GM19438 (cell line): ENCODE measurements at regions not wholly inside any gene's neighbourhood (a gene's known extent, or its start where the extent isn't known, plus 50 kb on each side); places are given as distances from the start of the nearest gene placed in this dataset.

Source experiments
- ATAC-seq: cut with Tn5 transposase; IDR thresholded peaks from one replicate; pipeline ENCODE4 v1.9.1; 2021; ENCODE audit warnings: low read depth; ENCODE audit not compliant: unreplicated experiment

DNA sequence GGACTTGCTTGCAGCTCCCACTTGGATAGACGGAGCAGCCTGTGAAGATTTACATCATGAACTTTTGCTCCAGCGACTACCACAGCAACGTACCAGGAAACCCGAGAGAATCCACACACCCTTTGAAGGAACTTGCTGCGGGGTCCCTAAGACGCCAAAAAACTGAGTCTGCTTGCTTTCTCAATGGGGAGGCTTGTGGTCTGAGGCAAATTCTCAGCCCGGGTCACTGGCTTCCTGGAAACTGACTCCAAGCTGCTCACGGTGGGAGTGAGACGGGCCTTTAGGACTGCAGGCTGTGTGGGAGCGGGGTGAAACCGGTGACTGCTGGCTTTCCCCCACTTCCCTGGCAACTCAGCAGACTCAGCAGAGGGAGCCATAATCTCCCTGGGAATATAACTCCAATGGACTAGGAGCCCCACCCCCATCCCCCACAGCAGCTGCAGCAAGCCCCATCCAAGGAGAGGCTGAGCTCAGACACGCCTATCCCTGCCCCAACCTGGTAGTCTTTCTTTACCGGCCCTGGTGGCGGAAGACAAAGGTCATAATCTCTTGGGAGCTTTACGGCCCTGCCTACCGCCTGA is 466.0 kb downstream of the CAAP1 start:
- ATAC-seq, result no peak

DNA sequence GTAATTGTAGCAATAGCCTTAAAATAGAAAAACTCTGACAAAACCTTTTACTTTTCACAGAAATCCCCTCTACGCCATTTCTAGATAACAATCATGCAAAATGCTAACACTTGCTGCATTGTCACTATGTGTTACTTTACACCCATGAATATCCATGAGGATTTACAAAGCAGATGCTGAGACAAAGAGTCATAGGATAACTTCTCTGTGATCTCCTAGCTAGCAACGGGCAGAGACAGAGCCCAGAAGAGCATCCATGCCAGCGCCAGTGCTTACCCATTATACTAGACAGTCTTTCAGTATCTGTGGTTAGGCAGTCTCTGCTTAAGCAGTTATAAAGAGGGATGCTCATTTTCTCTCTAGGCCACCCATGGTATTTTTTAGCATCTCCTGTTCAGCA is 474.1 kb downstream of the CAAP1 start:
- ATAC-seq, result no peak

DNA sequence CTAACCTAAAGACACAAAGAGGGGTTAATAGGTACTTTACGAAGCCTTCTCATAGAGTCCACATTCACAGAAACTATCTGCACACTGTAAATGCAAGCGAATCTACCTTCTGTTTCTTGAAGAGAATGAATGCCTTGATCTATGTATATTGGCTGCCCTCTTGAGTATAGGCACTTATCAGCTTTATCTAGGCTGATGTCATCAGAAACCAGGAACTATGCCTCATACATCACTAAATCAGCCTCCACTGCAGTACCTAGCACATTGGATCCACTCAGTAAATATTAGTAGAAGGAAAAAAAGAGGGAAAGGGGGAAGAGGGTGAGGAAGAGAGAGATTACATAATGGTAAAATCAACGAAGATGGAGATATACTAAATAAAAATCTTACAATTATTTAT is 477.1 kb downstream of the CAAP1 start:
- ATAC-seq, result no peak

GRCh38 chr9:26413611-26414010 is 479.0 kb downstream of the CAAP1 start:
- ATAC-seq, result no peak

- no peak for ATAC-seq
Observed at GRCh38 chr9:26412446-26412845, 480.2 kb downstream of the CAAP1 start.

DNA sequence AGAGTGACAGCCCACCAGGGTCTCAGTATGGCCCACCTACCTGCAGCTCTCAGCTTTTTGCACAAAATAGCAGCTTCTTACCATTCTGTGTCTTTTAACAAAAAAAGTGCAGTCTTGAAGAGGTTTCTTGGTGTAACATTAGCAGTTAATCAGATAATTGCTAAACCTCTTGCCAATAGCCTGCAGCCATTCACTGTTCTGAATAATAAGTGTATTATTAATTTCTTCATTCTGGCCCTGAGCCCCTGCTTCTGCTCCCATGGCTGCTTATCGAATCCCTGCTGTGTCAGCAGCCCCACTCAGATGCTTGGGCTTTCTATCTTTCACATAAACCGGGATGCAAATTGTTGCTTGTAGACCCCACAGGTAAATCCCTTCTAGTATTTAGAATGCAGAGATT is 485.9 kb downstream of the CAAP1 start:
- ATAC-seq, result no peak

- no peak for ATAC-seq
Observed at GRCh38 chr9:26399556-26399955, 493.0 kb downstream of the CAAP1 start.

DNA sequence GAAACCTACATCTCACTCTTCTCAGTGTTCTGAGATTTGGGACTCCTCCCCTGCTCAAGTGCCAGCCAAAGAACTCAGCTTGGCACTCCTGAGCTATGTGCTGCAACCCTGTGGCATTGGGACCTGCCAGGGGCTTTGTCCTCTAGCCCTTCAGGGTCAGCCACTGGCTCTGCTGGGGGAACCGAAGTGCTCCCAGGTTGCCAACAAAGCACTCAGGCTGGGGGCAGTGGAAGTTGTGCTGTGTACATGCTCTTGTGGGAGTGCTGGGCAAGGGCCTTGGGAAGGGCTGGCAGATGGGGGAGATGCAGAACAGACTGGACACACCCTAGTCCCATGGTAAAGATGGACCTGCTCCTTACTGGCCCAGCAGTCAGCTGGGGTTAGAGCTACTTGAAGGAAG is 498.6 kb downstream of the CAAP1 start:
- no peak for ATAC-seq

DNA sequence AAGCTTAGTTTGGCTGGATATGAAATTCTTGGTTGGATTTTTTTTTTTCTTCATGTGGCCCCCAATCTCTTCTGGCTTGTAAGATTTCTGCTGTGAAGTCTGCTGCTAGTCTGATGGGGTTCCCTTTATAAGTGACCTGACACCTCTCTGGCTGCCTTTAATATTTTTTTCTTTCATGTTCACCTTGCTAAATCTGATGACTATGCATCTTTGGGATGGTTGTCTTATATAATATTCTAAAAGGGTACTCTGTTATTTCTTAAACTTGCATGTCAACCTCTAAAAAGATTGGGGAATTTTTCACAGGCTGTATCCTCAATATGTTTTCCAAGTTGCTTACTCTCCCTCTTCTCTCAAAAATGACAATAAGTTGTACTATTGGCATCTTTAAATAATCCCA is 500.0 kb downstream of the CAAP1 start:
- no peak for ATAC-seq

- no peak for ATAC-seq
Observed at GRCh38 chr9:26391036-26391435, 501.6 kb downstream of the CAAP1 start.

DNA sequence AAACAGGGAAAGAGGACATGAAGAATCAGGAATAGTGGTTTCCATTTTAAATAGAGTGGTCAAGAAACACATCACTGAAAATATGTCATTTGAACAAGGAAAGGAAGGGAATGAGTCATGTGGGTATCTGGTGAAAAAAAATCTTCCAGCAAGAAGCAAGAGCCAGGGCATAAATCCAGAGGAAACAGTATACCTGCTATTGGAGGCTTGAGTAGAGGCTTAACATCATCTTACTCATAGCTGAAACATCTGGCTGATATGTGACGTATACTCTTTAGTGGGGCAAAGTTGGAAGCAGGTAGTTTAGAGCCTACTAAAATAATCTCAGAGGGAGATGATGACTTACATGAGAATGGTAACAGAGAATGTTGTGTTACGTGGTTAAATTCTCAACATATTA is 517.2 kb downstream of the CAAP1 start:
- no peak for ATAC-seq

GRCh38 chr9:26373616-26374015 is 519.0 kb downstream of the CAAP1 start:
- ATAC-seq, result no peak

- ATAC-seq, result no peak
Observed at GRCh38 chr9:26371236-26371635, 521.4 kb downstream of the CAAP1 start.

GRCh38 chr9:26369093-26369492 is 523.5 kb downstream of the CAAP1 start:
- no peak for ATAC-seq

DNA sequence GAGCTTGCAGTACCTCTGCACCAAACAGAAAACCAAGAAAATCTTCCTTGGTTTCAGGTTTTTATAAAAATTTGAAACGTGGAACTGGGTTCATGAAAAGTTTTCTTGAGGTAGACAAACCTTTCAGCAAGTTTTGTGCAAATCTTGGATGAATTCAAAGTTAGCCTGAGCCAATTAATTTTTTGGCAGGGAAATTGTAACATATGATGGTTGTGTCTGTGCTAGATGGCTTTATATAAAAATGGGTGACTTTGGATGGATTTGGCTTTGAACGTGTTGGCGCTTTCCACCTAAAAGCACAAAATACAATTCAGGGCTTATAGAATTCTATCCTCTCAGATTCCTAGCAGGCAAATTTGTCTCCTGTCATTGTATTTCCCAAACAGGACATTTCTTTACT is 524.4 kb downstream of the CAAP1 start:
- ATAC-seq, result no peak

DNA sequence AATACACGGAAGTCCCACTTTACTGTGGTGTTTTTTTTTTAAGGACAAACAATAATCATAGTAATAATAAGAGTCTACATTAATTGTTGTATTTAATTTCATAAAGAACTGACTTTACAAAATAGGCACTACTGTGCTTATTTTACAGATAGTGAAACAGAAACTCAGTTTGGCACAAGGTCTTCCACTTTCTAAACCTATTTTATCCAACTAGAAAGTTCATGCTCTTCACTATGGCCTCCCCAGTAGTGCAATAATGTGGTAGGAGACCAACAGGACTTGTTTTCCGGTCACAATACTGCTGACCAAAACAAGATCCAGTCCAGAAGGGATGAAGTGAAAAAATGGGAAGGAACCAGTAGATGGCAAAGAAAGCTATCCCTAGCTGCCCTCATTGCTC is 531.6 kb downstream of the CAAP1 start:
- no peak for ATAC-seq

DNA sequence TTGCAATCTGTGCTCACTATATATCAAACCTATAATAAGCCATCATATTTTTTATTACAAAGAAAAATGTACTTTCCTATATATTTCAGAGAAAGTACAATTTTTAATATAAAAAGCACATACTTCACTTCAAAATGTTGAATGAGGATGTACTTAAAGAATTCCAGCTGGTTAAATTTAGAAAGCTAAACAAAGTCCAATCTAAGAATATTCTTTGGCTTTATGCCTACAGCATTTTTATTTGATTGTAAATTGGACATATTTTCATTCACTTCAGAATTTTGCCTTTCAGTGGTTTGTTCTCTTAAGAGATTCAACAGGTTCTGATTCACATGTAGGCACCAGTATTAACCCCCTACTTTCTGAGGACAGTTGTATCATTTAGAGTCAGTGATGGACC is 533.8 kb downstream of the CAAP1 start:
- ATAC-seq, result no peak

- ATAC-seq, result no peak
Observed at GRCh38 chr9:26357803-26358344, 534.7 kb downstream of the CAAP1 start.

DNA sequence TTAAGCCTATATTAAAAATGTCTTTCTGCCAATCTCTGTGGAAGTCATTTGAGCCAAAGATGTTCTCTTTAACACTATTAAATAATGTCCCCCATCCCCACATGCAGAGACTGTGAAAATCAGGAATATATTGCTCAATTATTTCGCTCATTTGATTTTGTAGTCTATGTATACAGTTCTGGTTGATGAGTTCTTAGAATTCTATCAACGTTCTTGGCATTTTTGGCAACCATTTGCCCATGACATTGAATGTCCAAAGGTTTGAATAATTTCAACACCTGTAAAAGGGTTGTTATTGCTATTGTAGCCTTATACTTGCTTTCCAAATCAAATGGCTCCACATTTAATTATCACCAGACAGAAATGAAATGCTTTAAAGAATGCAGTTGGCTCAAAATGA is 536.1 kb downstream of the CAAP1 start:
- no peak for ATAC-seq

DNA sequence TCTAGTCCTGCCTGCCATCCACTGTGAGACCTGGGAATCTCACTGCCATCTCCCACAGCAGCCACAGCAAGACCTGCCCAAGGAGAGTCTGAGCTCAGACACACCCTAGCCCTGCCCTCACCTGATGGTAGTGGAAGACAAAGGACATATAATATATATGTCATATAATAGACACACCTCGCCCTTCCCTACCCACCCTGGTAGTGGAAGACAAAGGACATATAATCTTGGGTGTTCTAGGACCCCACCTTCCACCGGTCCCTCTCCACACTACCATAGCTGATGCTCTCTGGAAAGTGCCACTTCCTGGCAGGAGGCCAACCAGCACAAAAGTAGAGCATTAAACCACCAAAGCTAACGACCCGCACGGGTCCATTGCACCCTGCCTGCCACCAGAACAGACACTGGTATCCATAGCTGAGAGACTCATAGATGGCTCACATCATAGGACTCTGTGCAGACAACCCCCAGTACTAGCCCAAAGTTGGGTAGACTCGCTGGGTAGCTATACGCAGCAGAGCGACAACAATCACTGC is 545.6 kb downstream of the CAAP1 start:
- no peak for ATAC-seq

DNA sequence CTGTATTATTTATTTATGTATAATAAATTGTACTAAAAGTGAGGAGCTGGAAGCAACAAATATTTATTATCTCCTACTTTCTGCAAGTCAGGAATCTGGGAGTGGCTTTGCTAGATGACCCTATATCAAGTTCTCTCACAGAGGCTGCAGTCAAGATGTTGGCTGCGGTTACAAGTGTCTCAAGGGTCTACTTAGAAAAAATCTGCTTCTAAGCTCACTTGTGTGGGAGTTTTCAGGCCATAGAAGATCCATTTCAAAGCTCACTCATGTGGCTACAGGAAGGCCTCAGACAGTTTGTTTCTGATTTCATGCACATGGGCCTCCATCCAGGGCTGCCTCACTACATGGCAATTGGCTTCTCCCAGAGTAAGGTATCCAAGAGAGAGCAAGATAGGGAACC is 551.1 kb downstream of the CAAP1 start:
- ATAC-seq, result no peak

DNA sequence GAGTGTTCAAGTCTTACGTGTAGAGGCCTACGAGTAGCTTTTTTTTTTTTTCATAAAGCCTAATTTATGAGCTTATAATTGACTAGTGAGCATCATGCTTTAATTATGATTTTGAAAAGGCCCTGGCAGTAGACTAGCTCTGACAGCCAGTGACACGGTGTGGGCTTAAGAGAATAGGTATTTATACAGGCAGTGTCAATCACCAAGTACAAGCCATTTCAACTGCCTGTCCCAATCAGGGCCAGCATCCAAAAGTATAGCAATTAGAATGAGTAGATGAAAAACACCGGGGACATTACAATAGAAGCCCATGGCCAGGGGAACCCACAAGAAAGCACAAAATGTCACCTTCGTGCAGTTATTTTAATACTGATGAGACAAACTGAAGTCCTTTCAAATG is 552.8 kb downstream of the CAAP1 start:
- ATAC-seq, result no peak

DNA sequence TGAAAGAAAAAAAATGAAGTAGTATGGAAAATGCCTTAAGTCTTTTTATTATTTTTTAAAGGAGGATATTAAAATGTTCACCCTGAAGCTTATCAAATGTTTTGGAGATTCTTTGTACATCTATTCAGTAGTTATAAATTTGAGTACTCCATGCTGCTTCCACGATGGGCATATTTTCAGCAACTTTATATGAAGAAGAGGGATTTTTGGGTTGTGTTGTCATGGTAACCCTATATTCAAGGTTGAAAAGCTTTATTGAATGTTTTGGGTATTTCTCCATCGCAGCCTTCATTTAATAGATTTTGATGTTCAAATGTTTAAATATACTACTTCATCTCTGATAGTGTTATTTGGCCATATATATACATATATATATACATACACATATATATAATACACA is 557.5 kb downstream of the CAAP1 start:
- ATAC-seq, result no peak
